ENCODE measurements at regions not wholly inside any gene's neighbourhood (a gene's known extent, or its start where the extent isn't known, plus 50 kb on each side); places are given as distances from the start of the nearest gene placed in this dataset.

DNA sequence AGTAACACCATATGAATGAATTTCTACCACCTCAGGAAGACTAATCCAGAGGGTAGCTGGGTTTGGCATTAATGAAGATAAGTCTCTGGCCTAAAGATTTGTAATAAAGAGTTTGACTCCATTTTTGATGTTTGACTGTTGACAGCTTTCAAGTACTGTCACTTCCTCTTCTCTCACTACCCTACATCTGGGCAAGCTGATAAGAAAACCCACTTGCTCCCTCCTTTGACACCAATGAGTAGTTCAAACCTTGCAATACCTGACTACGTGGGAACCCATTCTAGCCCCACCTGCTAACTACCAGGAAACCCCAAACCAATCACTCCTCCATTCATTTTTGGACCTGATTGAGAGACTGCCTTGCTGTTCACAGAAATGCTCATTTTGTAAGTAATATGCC is 621.5 kb downstream of the TENT5A start:
- DNase-seq (ENCODE audit: low spot score), result no peak
- TF ChIP-seq, protein P1, sequence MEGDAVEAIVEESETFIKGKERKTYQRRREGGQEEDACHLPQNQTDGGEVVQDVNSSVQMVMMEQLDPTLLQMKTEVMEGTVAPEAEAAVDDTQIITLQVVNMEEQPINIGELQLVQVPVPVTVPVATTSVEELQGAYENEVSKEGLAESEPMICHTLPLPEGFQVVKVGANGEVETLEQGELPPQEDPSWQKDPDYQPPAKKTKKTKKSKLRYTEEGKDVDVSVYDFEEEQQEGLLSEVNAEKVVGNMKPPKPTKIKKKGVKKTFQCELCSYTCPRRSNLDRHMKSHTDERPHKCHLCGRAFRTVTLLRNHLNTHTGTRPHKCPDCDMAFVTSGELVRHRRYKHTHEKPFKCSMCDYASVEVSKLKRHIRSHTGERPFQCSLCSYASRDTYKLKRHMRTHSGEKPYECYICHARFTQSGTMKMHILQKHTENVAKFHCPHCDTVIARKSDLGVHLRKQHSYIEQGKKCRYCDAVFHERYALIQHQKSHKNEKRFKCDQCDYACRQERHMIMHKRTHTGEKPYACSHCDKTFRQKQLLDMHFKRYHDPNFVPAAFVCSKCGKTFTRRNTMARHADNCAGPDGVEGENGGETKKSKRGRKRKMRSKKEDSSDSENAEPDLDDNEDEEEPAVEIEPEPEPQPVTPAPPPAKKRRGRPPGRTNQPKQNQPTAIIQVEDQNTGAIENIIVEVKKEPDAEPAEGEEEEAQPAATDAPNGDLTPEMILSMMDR (IDR thresholded peaks at IDR 0.05; ENCODE audit: borderline replicate concordance, control extremely low read depth, extremely low read depth, insufficient read depth, missing control alignments), result no peak
- in situ Hi-C loops (cut with MboI; ENCODE audit: low sequenced_read_pairs, unreplicated experiment), result no loop called here

DNA sequence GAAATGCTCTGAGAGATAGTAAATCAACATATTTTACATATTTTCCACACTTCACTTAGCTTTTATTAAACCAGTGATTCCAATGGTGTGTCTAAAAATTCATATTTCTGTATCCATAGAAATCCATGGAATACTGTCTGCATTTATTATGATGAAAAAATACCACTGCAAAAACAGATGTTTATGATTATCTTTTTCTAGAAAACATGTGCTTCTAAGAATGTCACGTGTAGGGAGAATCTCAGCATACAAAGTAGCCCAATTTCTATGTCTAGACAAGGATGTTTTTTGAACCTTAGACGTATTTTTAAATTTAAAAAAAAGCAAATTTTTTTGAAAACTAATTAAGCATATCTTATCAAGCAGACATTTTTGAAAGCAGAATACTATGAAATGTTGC is 622.4 kb downstream of the TENT5A start:
- DNase-seq (ENCODE audit: low spot score), result no peak
- in situ Hi-C loops (cut with MboI; ENCODE audit: low sequenced_read_pairs, unreplicated experiment), result no loop called here
- TF ChIP-seq, protein P1 (IDR thresholded peaks at IDR 0.05; ENCODE audit: borderline replicate concordance, control extremely low read depth, extremely low read depth, insufficient read depth, missing control alignments), result no peak

DNA sequence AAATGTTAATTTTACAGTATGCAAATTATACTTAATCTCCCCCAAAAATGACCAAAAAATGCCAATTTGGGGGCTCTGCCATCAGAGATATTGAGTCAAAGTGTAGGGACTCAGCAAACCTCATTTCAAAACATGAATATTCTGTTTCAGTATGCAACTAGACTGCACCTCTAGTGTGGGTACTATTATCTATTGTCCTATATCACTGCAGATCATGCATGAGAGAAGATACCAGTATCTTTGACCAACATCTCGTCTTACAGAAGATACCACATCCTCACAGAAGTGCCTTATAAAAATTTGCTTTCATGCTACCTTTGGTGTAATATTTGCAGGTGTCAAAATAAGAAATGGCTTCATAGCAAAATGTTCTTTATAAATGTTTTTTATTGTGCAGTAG is 623.8 kb downstream of the TENT5A start:
- in situ Hi-C loops (cut with MboI; ENCODE audit: low sequenced_read_pairs, unreplicated experiment), result no loop called here
- TF ChIP-seq, protein P1 (IDR thresholded peaks at IDR 0.05; ENCODE audit: borderline replicate concordance, control extremely low read depth, extremely low read depth, insufficient read depth, missing control alignments), result no peak

DNA sequence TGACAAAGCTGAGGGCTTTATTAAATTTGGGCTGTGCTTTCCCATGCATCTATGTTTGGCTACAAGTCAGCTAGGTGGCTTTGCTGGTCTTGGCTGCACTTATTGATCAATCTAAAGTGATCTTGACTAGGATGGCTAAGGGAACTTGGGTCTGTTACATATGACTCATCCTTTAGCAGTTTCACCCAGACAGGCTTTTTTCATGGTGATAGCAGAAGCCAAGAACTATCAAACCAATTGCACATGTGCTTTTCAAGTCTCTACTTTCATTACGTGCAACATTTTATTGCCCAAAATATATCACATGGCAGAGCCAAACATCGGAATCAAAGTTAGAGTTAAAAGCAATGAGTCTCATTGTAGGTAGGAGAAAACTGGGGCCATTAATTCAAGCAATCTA is 626.3 kb downstream of the TENT5A start:
- TF ChIP-seq, protein P1 (IDR thresholded peaks at IDR 0.05; ENCODE audit: borderline replicate concordance, control extremely low read depth, extremely low read depth, insufficient read depth, missing control alignments), result no peak
- DNase-seq (ENCODE audit: low spot score), result no peak
- in situ Hi-C loops (cut with MboI; ENCODE audit: low sequenced_read_pairs, unreplicated experiment), result no loop called here

More for the DNA sequence above, 623.8 kb downstream of the TENT5A start:
- DNase-seq (ENCODE audit: low spot score), result no peak

DNA sequence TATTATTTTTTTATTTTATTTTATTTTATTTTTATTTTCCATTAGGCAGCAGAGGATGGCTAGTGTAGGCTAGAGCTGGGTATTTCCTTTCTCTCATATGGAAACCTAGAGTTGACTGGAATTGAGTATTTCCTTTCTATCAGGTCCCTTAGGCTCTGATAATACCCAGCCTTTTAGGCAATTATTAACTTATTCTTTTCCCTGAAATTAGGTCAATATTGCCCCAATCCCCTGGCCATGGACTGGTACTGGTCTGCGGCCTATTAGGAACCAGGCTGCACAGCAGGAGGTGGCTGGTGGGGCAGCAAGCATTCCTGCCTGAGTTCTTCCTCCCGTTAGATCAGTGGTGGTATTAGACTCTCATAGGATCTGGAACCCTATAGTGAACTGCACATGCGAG is 632.2 kb downstream of the TENT5A start:
- DNase-seq (ENCODE audit: low spot score), result no peak
- TF ChIP-seq, protein P1 (IDR thresholded peaks at IDR 0.05; ENCODE audit: borderline replicate concordance, control extremely low read depth, extremely low read depth, insufficient read depth, missing control alignments), result no peak
- in situ Hi-C loops (cut with MboI; ENCODE audit: low sequenced_read_pairs, unreplicated experiment), result no loop called here

DNA sequence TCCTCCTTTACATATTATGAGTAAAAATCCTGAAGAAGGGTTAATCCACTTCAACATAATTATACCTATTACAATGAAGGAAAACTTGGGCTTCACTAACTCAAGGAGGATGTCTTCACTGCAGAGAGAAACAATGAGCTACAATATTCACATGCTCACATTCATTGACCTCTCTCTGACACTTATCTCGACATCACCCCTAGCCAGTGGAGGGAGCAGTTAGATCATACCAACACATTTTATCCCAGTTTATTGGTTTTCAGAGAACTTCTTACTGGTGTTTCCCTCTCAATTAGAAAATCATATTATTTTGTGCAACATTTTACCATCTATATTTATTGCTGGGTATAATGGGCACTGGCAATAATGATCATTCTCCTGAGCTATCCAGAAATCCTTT is 646.5 kb downstream of the TENT5A start:
- in situ Hi-C loops (cut with MboI; ENCODE audit: low sequenced_read_pairs, unreplicated experiment), result no loop called here
- DNase-seq (ENCODE audit: low spot score), result no peak
- TF ChIP-seq, protein P1 (IDR thresholded peaks at IDR 0.05; ENCODE audit: borderline replicate concordance, control extremely low read depth, extremely low read depth, insufficient read depth, missing control alignments), result no peak

Measured in GM13976 (cell line).